ENCODE measurements at regions not wholly inside any gene's neighbourhood (a gene's known extent, or its start where the extent isn't known, plus 50 kb on each side); places are given as distances from the start of the nearest gene placed in this dataset.
A peak's percentile ranks its signal among the peaks of the same experiment; 100 is the strongest.

- POLR2A ChIA-PET = no interaction called here
- Histone ChIP-seq H3K9me3 (no peaks in the 10 kb centered on the region), H3K27ac (no peak overlapping the region), H3K4me2 (no peak overlapping the region), H3K4me3 (no peak overlapping the region), H3K4me1 (no peaks in the 10 kb centered on the region)
- 83% methylated on average over 2 of the region's 2 CpGs for WGBS (ENCODE audit: missing lambda C conversion rate)
- FAIRE-seq (no peak), ATAC-seq (no peak), DNase-seq (ENCODE audit: low read depth in 1 of 2, low spot score in 1 of 2) (no peak)
- TF ChIP-seq, protein P1, sequence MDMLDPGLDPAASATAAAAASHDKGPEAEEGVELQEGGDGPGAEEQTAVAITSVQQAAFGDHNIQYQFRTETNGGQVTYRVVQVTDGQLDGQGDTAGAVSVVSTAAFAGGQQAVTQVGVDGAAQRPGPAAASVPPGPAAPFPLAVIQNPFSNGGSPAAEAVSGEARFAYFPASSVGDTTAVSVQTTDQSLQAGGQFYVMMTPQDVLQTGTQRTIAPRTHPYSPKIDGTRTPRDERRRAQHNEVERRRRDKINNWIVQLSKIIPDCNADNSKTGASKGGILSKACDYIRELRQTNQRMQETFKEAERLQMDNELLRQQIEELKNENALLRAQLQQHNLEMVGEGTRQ (IDR thresholded peaks at IDR 0.05) = no peak
- TF ChIP-seq HOXB5 (CRISPR knock-in tag; IDR thresholded peaks at IDR 0.05) (no peak), GATA3 (IDR thresholded peaks at IDR 0.05; ENCODE audit: borderline replicate concordance) (no peak), SMC3 (IDR thresholded peaks at IDR 0.05) (no peak), FOXS1 (CRISPR knock-in tag; IDR thresholded peaks at IDR 0.05) (no peak)
- CTCF ChIA-PET = no interaction called here
These were observed 211.1 kb upstream of the MTNR1B start for GRCh38 chr11:92758241-92758780.

- Histone ChIP-seq H3K4me3 (no peak overlapping the region), H3K4me1 (no peaks in the 10 kb centered on the region), H3K27ac (no peak overlapping the region), H3K9me3 (no peaks in the 10 kb centered on the region), H3K4me2 (no peak overlapping the region)
- no peak for DNase-seq (ENCODE audit: low read depth in 1 of 2, low spot score in 1 of 2)
- ChIA-PET CTCF (no interaction called here), POLR2A (no interaction called here)
- no peak for ATAC-seq
- TF ChIP-seq NFE2L2 (conservative IDR thresholded peaks at IDR 0.05; ENCODE audit: low read length) = no peak
- TF ChIP-seq MAX (IDR thresholded peaks at IDR 0.05) = no peak
- FAIRE-seq = no peak
- 45% methylated on average over 8 of the region's 8 CpGs for WGBS (ENCODE audit: missing lambda C conversion rate)
These were observed 209.8 kb upstream of the MTNR1B start for GRCh38 chr11:92759571-92760214.

DNA sequence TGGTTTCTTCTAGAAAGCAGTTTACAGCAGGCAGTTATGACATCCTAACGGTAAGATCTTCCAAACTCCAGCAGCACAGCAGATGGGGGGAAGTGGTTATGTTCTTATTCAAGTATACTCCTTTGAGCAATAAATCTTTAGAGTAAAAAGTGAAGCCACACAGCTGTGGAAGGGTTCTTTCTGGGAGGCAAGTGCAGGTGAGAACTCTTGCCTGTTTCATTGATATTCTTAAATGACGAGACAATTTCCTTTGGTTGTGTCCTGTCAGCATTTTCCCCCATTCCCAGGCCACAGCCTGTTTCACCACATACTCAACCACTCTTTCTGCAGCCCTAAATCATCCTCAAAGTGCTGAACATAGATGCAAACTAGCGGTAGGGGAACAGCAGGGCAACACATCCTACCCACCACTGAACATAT, 207.3 kb upstream of the MTNR1B start:
- ChIA-PET CTCF (no interaction called here), POLR2A (no interaction called here)
- Histone ChIP-seq H3K4me2 (no peak overlapping the region), H3K4me3 (no peak overlapping the region), H3K27ac (no peak overlapping the region), H3K4me1 (no peaks in the 10 kb centered on the region), H3K9me3 (no peaks in the 10 kb centered on the region)
- TF ChIP-seq MAFK (IDR thresholded peaks at IDR 0.05; ENCODE audit: partially characterized antibody) = peak; percentile 69
- no peak for TF ChIP-seq GATA3 (IDR thresholded peaks at IDR 0.05; ENCODE audit: borderline replicate concordance)
- no peak for ATAC-seq
- DNase-seq (ENCODE audit: low read depth in 1 of 2, low spot score in 1 of 2) = no peak
- no peak for FAIRE-seq
- 50% methylated on average over 3 of the region's 3 CpGs for WGBS (ENCODE audit: missing lambda C conversion rate)

GRCh38 chr11:92763336-92763735, 206.1 kb upstream of the MTNR1B start:
- Histone ChIP-seq H3K4me1 (no peaks in the 10 kb centered on the region), H3K27ac (no peak overlapping the region), H3K4me3 (no peak overlapping the region), H3K9me3 (no peaks in the 10 kb centered on the region), H3K4me2 (no peak overlapping the region)
- ChIA-PET POLR2A (no interaction called here), CTCF (interaction anchor here (0.9 kb wide), 1 partner anchor 462 kb away, joined by 3 read pairs; no protein-coding TSS in a partner anchor)
- FAIRE-seq (no peak), ATAC-seq (no peak), DNase-seq (ENCODE audit: low read depth in 1 of 2, low spot score in 1 of 2) (no peak)
- TF ChIP-seq, protein P1 (IDR thresholded peaks at IDR 0.05) = no peak
- TF ChIP-seq NFE2L2 (conservative IDR thresholded peaks at IDR 0.05; ENCODE audit: low read length) (no peak), KDM1A (IDR thresholded peaks at IDR 0.05; ENCODE audit: low read depth) (no peak), HOXA7 (CRISPR knock-in tag; IDR thresholded peaks at IDR 0.05) (no peak), HDAC2 (IDR thresholded peaks at IDR 0.05) (no peak), EP300 (IDR thresholded peaks at IDR 0.05) (no peak)

- H3K9me3 ChIP-seq = no peaks in the 10 kb centered on the region
- DNase-seq (ENCODE audit: low read depth in 1 of 2, low spot score in 1 of 2) (no peak), ATAC-seq (no peak), FAIRE-seq (no peak)
- H3K27ac ChIP-seq = no peak overlapping the region
- H3K4me2 ChIP-seq = no peak overlapping the region
- ChIA-PET CTCF (interaction anchor here (0.6 to 0.9 kb wide), 2 partner anchors 462 to 1620 kb away, joined by 3 read pairs; no protein-coding TSS in a partner anchor), POLR2A (no interaction called here)
- H3K4me3 ChIP-seq = no peak overlapping the region
- WGBS (ENCODE audit: missing lambda C conversion rate) = 34% methylated on average over 4 of the region's 4 CpGs
- TF ChIP-seq ELK1 (IDR thresholded peaks at IDR 0.05; ENCODE audit: low read depth, low read length) = no peak
- no peak for TF ChIP-seq PBX3 (IDR thresholded peaks at IDR 0.05)
- no peak for TF ChIP-seq EP300 (IDR thresholded peaks at IDR 0.05)
- TF ChIP-seq, protein P2, sequence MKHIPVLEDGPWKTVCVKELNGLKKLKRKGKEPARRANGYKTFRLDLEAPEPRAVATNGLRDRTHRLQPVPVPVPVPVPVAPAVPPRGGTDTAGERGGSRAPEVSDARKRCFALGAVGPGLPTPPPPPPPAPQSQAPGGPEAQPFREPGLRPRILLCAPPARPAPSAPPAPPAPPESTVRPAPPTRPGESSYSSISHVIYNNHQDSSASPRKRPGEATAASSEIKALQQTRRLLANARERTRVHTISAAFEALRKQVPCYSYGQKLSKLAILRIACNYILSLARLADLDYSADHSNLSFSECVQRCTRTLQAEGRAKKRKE (CRISPR knock-in tag; IDR thresholded peaks at IDR 0.05; ENCODE audit: low read depth) = no peak
- TF ChIP-seq MAZ (IDR thresholded peaks at IDR 0.05; ENCODE audit: borderline replicate concordance, low read depth, low read length) = no peak
- no peak for TF ChIP-seq NR3C1 (IDR thresholded peaks at IDR 0.05)
- TF ChIP-seq CEBPB (IDR thresholded peaks at IDR 0.05) = no peak
- TF ChIP-seq HOXB5 (CRISPR knock-in tag; IDR thresholded peaks at IDR 0.05) = no peak
- TF ChIP-seq NPAS2 (CRISPR knock-in tag; IDR thresholded peaks at IDR 0.05; ENCODE audit: borderline replicate concordance) = no peak
- H3K4me1 ChIP-seq = no peaks in the 10 kb centered on the region
These were observed 205.3 kb upstream of the MTNR1B start for GRCh38 chr11:92764128-92764527.
